Smooth muscle cell (in vitro differentiated cells): ENCODE measurements at regions not wholly inside any gene's neighbourhood (a gene's known extent, or its start where the extent isn't known, plus 50 kb on each side); places are given as distances from the start of the nearest gene placed in this dataset.

ENCODE experiments used
- DNase-seq: peaks from one replicate; lab custom pipeline; 2025; ENCODE audit not compliant: unreplicated experiment; lab: John Stamatoyannopoulos, UW
- H2AFZ ChIP-seq: fragments of 200-600 bp; sonication (generic); 2 replicates; pipeline ENCODE4 v1.6.0; 2016; ENCODE audit warnings: antibody characterized with exemption, low read depth, mild to moderate bottlenecking
- H3F3A ChIP-seq: fragments of 200-600 bp; sonication (generic); 2 replicates; pipeline ENCODE4 v1.6.0; 2017; ENCODE audit warnings: antibody characterized with exemption, low read depth
- H3K27ac ChIP-seq: fragments of 200-600 bp; sonication (generic); 2 replicates; pipeline ENCODE4 v1.5.1; 2016; ENCODE audit warnings: low read depth, mild to moderate bottlenecking
- H3K27me3 ChIP-seq: fragments of 200-600 bp; sonication (generic); 2 replicates; pipeline ENCODE4 v1.6.1; 2016; ENCODE audit warnings: low read depth, mild to moderate bottlenecking
- H3K36me3 ChIP-seq: fragments of 200-600 bp; sonication (generic); 2 replicates; pipeline ENCODE4 v1.5.1; 2016; ENCODE audit warnings: low read depth
- H3K4me1 ChIP-seq: fragments of 200-600 bp; sonication (generic); 2 replicates; pipeline ENCODE4 v1.5.1; 2016; ENCODE audit warnings: low read depth
- H3K4me2 ChIP-seq: fragments of 200-600 bp; sonication (generic); 2 replicates; pipeline ENCODE4 v1.6.0; 2016; ENCODE audit warnings: mild to moderate bottlenecking
- H3K4me3 ChIP-seq: fragments of 200-600 bp; sonication (generic); 2 replicates; pipeline ENCODE4 v1.5.1; 2016; ENCODE audit warnings: mild to moderate bottlenecking
- H3K79me2 ChIP-seq: fragments of 200-600 bp; sonication (generic); 2 replicates; pipeline ENCODE4 v1.6.0; 2016; ENCODE audit warnings: low read depth, mild to moderate bottlenecking
- H3K9ac ChIP-seq: fragments of 200-600 bp; sonication (generic); 2 replicates; pipeline ENCODE4 v1.6.0; 2016; ENCODE audit warnings: low read depth
- H3K9me3 ChIP-seq: fragments of 200-600 bp; sonication (generic); replicated peaks from 2 replicates; pipeline ENCODE4 v1.5.1; 2016; ENCODE audit warnings: low read depth
- H4K20me1 ChIP-seq: fragments of 200-600 bp; sonication (generic); 2 replicates; pipeline ENCODE4 v1.6.0; 2016; ENCODE audit warnings: low read depth
- CTCF ChIP-seq: fragments of 200-600 bp; sonication (generic); IDR thresholded peaks from 2 replicates; pipeline ENCODE4 v1.5.1; 2017; ENCODE audit warnings: borderline replicate concordance, mild to moderate bottlenecking, antibody characterized with exemption; ENCODE audit not compliant: insufficient read depth, poor library complexity, severe bottlenecking
- WGBS: methylation state at CpG from one replicate; pipeline ENCODE4 v1.1.7; 2016; ENCODE audit warnings: low lambda C conversion rate; 5-methylcytosine and 5-hydroxymethylcytosine counted together

- Histone ChIP-seq H3K36me3 (no peaks in the 10 kb centered on the region), H3K4me1 (no peaks in the 10 kb centered on the region), H3K9ac (no peak overlapping the region), H3K4me2 (no peak overlapping the region), H3K9me3 (no peaks in the 10 kb centered on the region), H3K27ac (peak overlapping the region; percentile 59), H3K27me3 (no peaks in the 10 kb centered on the region), H3F3A (no peaks in the 10 kb centered on the region), H3K4me3 (no peak overlapping the region), H4K20me1 (no peaks in the 10 kb centered on the region), H2AFZ (no peak overlapping the region), H3K79me2 (no peaks in the 10 kb centered on the region)
- no peak for DNase-seq
- 37% methylated on average over 3 of the region's 3 CpGs for WGBS
- no peak for TF ChIP-seq CTCF
These were observed 230.9 kb downstream of the LTN1 start for GRCh38 chr21:28761674-28762356.

- Histone ChIP-seq H2AFZ (no peak overlapping the region), H3F3A (no peaks in the 10 kb centered on the region), H3K79me2 (no peaks in the 10 kb centered on the region), H3K9me3 (no peaks in the 10 kb centered on the region), H4K20me1 (no peaks in the 10 kb centered on the region), H3K27ac (no peak overlapping the region), H3K27me3 (no peaks in the 10 kb centered on the region), H3K9ac (no peak overlapping the region), H3K4me2 (no peak overlapping the region), H3K36me3 (no peaks in the 10 kb centered on the region), H3K4me1 (no peaks in the 10 kb centered on the region), H3K4me3 (no peak overlapping the region)
- no peak for DNase-seq
- TF ChIP-seq CTCF = no peak
- 48% methylated on average over 1 of the region's 1 CpG for WGBS
These were observed 233.8 kb downstream of the LTN1 start for GRCh38 chr21:28758883-28759242.

GRCh38 chr21:28758042-28758882 lies 234.4 kb downstream of the LTN1 start:
- Histone ChIP-seq H3K27ac (no peak overlapping the region), H3K4me1 (no peaks in the 10 kb centered on the region), H3F3A (no peaks in the 10 kb centered on the region), H3K9ac (no peak overlapping the region), H3K27me3 (no peaks in the 10 kb centered on the region), H3K4me2 (no peak overlapping the region), H2AFZ (no peak overlapping the region), H3K36me3 (no peaks in the 10 kb centered on the region), H3K4me3 (no peak overlapping the region), H3K9me3 (no peaks in the 10 kb centered on the region), H3K79me2 (no peaks in the 10 kb centered on the region), H4K20me1 (no peaks in the 10 kb centered on the region)
- DNase-seq = no peak
- WGBS = 88% methylated on average over 7 of the region's 7 CpGs
- no peak for TF ChIP-seq CTCF
